ENCODE measurements at regions not wholly inside any gene's neighbourhood (a gene's known extent, or its start where the extent isn't known, plus 50 kb on each side); places are given as distances from the start of the nearest gene placed in this dataset.

DNA sequence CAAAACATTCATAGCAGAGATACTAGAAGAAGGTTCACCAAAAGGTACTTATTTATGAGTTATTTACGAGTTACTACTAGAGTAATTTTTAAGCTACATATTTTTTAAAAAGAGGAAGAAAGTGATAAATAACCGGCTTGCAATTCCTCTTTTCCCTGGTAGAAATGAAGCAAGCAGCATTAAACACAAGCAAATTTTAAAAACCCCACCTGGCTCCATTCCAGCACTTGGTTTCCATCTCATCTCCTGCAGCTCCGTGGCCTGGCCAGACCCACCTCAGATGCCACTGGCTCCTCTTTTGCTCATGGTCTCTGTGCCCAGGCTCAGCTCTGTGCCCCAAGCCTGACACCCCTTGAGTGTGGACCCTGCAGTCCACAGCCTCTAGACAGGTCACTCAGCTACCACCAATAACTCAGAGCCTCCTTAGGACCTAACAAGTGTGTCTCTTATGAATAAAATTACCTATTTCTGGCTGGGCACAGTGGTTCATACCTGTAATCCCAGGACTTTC lies 479.5 kb downstream of the TNS3 start:
- FAIRE-seq (no peak), DNase-seq (peak in 1 of 6 donors; percentile 27), ATAC-seq (no peak)
- no peaks in the 10 kb centered on the region for H3K4me1 ChIP-seq
- no peak overlapping the region for H3K4me3 ChIP-seq
- no peaks in the 10 kb centered on the region for H3K27me3 ChIP-seq
- TF ChIP-seq, protein P1, sequence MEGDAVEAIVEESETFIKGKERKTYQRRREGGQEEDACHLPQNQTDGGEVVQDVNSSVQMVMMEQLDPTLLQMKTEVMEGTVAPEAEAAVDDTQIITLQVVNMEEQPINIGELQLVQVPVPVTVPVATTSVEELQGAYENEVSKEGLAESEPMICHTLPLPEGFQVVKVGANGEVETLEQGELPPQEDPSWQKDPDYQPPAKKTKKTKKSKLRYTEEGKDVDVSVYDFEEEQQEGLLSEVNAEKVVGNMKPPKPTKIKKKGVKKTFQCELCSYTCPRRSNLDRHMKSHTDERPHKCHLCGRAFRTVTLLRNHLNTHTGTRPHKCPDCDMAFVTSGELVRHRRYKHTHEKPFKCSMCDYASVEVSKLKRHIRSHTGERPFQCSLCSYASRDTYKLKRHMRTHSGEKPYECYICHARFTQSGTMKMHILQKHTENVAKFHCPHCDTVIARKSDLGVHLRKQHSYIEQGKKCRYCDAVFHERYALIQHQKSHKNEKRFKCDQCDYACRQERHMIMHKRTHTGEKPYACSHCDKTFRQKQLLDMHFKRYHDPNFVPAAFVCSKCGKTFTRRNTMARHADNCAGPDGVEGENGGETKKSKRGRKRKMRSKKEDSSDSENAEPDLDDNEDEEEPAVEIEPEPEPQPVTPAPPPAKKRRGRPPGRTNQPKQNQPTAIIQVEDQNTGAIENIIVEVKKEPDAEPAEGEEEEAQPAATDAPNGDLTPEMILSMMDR (IDR thresholded peaks at IDR 0.05): no peak
- WGBS, 2 donors: 57 to 62% methylated on average over 3 of the region's 3 CpGs
- intact Hi-C loops (cut with DNase I): no loop called here
- H3K9me3 ChIP-seq: no peaks in the 10 kb centered on the region
- no peaks in the 10 kb centered on the region for H3K36me3 ChIP-seq
- H3K27ac ChIP-seq: no peak overlapping the region

DNA sequence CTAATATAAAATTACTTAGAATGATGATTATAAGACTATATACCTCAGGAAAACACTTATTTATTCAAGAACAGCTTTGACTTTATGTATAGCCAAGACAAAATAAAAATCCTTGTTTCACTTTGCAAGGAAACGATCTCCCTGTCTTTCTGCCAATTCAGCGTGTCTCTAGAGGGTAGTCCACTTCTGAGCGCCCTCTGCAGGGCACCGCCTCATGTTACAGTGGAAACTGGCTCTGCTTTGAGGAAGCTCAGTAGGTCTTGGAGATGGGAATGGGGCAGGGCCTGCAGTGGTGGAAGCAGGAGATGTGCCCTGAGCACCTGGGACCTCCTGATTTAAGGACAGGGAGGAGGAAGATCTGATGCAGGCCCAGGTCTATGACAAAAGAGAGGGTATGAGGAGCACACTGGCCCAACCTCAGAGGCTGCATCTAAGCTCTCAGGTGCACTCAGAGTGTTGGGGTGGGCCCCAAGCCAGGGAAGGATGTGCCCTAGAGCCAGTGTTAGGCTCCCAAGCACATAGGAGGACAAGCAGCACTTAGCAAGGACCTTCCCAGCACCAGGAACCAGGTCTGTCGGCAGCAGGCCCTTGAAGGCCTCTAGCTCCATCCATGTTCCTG lies 481.0 kb downstream of the TNS3 start:
- intact Hi-C loops (cut with DNase I): no loop called here
- no peak overlapping the region for H3K27ac ChIP-seq
- no peaks in the 10 kb centered on the region for H3K27me3 ChIP-seq
- H3K4me1 ChIP-seq: no peaks in the 10 kb centered on the region
- no peaks in the 10 kb centered on the region for H3K9me3 ChIP-seq
- WGBS, 2 donors: 46 to 47% methylated on average over 5 of the region's 5 CpGs
- DNase-seq (peak in 5 of 6 donors; percentile 59 to 81 (median 61)), FAIRE-seq (no peak), ATAC-seq (peak; percentile 83 to 99 (median 92))
- no peak overlapping the region for H3K4me3 ChIP-seq
- TF ChIP-seq, protein P1 (IDR thresholded peaks at IDR 0.05): peak in 3 of 4 donors; percentile 16 to 45 (median 38)
- H3K36me3 ChIP-seq: no peaks in the 10 kb centered on the region

DNA sequence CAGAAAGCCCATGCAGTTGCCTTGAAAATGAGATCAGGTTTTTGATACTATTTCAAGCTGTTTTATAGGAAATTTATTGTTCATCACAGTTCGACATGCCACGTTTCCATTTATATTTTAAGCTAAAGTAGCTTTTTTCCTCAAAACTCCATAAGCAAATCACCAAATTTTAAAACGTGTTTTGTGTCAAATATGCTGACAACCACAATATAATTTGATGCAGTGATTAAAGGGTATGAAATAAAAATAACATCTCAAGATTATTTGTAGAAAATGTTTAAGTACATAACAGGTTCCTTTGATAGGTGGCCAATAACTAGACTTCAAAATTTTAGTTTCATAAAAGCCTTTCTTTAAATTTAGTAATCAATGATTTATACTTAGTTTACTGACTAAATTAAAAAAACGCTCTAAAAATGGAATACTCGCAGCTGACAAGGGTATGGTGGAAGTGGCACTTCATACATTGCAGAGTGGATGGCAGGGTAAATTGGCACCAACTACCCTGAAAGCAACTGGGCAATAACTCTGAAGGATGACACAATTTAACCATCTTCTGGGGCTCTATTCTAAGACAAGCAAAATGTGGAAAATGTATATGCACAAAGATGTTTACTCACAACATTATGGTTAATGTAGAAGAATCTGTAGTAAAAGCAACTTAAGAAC lies 481.6 kb downstream of the TNS3 start:
- WGBS, 2 donors: 71 to 81% methylated on average over 5 of the region's 5 CpGs
- DNase-seq (no peak), FAIRE-seq (no peak), ATAC-seq (peak in 1 of 4 donors; percentile 26)
- Histone ChIP-seq H3K27me3 (no peaks in the 10 kb centered on the region), H3K36me3 (no peaks in the 10 kb centered on the region), H3K4me3 (no peak overlapping the region), H3K9me3 (no peaks in the 10 kb centered on the region), H3K27ac (no peak overlapping the region), H3K4me1 (no peaks in the 10 kb centered on the region)
- intact Hi-C loops (cut with DNase I): no loop called here
- TF ChIP-seq, protein P1 (IDR thresholded peaks at IDR 0.05): no peak

DNA sequence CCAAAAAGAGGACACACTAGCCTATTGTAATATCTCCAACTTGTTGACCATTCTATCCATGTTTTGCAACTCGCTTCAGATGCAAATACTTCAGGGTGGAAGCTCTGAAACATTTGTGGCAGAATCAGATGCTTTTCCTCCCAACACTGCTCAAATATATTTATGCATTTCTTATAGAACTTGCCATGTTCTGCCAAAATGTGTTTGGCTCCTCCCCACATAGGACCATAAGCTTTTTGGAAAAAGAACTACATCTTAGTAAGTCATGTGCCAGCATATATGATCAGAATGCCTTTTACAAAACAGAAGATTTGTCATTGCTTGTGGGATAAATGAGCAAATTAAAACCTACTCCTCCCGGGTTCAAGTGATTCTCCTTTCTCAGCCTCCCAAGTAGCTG lies 484.5 kb downstream of the TNS3 start:
- DNase-seq: no peak
- TF ChIP-seq, protein P1 (IDR thresholded peaks at IDR 0.05): no peak
- intact Hi-C loops (cut with DNase I): loop anchor here in 1 of 3 donors (10.0 kb wide), 1 partner anchor 413 kb away; no protein-coding TSS in a partner anchor
- FAIRE-seq: no peak
- Histone ChIP-seq H3K27ac (no peak overlapping the region), H3K9me3 (no peaks in the 10 kb centered on the region), H3K4me3 (no peak overlapping the region), H3K36me3 (no peaks in the 10 kb centered on the region), H3K4me1 (no peaks in the 10 kb centered on the region), H3K27me3 (no peaks in the 10 kb centered on the region)
- 81 to 84% methylated on average over 2 of the region's 2 CpGs for WGBS, 2 donors
- no peak for ATAC-seq

DNA sequence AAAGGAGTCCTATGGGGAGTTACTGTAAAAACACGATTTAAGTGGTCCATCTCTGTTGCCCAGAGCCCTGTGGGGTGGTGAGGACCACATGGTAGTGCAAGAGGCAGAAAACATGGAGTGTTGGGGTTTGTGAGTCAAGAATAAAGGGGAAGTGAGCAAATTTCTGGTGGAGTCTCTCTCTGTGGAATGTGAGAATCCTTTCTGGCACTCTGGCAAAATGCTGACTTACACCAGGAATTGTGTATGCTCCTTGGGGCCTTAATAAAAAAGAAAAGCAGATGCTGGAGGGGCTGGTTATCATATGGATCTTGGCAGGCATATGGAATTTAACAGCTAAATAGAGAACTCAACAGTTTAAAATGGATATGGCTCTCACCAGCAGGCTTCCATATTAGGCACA lies 486.0 kb downstream of the TNS3 start:
- no peaks in the 10 kb centered on the region for H3K27me3 ChIP-seq
- no peak overlapping the region for H3K27ac ChIP-seq
- WGBS, 2 donors: 66 to 69% methylated on average over 1 of the region's 1 CpG
- ATAC-seq (no peak), FAIRE-seq (no peak), DNase-seq (no peak)
- H3K4me3 ChIP-seq: no peak overlapping the region
- H3K9me3 ChIP-seq: no peaks in the 10 kb centered on the region
- no peaks in the 10 kb centered on the region for H3K36me3 ChIP-seq
- TF ChIP-seq, protein P1 (IDR thresholded peaks at IDR 0.05): no peak
- H3K4me1 ChIP-seq: no peaks in the 10 kb centered on the region
- intact Hi-C loops (cut with DNase I): loop anchor here in 1 of 3 donors (10.0 kb wide), 1 partner anchor 411 kb away; no protein-coding TSS in a partner anchor
